GM23248 (cell line): ENCODE measurements at regions not wholly inside any gene's neighbourhood (a gene's known extent, or its start where the extent isn't known, plus 50 kb on each side); places are given as distances from the start of the nearest gene placed in this dataset.

Experiments
- EZH2 ChIP-seq: fragments of 200-600 bp; sonication (generic); IDR thresholded peaks from 2 replicates; pipeline ENCODE4 v1.6.1; 2018; ENCODE audit warnings: antibody characterized with exemption, mild to moderate bottlenecking; ENCODE audit not compliant: insufficient read depth, poor library complexity, severe bottlenecking
- EZH2phosphoT487 ChIP-seq: fragments of 200-600 bp; sonication (generic); IDR thresholded peaks from 2 replicates; pipeline ENCODE4 v1.6.1; 2018; ENCODE audit warnings: antibody characterized with exemption, moderate library complexity, mild to moderate bottlenecking, low read depth; ENCODE audit not compliant: insufficient read depth

DNA sequence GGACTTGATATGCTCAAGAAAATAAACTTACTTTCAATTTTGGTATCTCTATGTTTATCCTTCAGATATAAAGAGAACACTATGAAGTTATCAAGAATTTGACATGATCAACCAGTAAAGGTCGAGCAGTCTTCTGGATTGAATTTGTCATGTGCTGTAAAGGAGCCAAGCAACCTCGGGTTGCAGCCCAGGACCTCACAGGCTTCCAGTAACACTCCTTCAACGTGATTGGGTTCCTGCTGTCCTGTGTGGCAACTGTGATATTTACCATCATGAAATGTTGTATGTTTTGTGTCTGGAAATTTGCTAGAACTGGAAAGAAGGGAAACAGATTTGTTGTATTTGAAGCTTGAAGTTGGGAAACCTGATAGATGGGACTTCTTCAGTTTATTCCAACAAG lies 52.0 kb upstream of the UGT2B7 start:
- no peak for TF ChIP-seq EZH2
- no peak for TF ChIP-seq EZH2phosphoT487
